A549 (cell line): ENCODE measurements at regions not wholly inside any gene's neighbourhood (a gene's known extent, or its start where the extent isn't known, plus 50 kb on each side); places are given as distances from the start of the nearest gene placed in this dataset.

Experiments
- ATAC-seq, 2 experiments: fragments of 200-7000 bp in 1 of 2; fragments of >200 bp in 1 of 2; cut with Nextera tagmentation in 1 of 2; cut with Tn5 transposase in 1 of 2; 3 replicates each; pipeline versions ENCODE4 v1.8.0 to v1.9.1; 2018 to 2020; ENCODE audit warnings: mild to moderate bottlenecking in 1 of 2, moderate library complexity in 1 of 2
- CTCF ChIA-PET: fragments of 300-600 bp; sonication (Branson Sonifier 250); formaldehyde crosslinking; extraction: SDS; loops from one replicate; lab custom pipeline; 2021; ENCODE audit warnings: antibody characterized with exemption, inconsistent platforms; lab: Yijun Ruan, JAX
- POLR2A ChIA-PET: fragments of 350-600 bp; formaldehyde crosslinking; extraction: SDS; loops from one replicate; lab custom pipeline; 2021; ENCODE audit warnings: antibody characterized with exemption, inconsistent platforms; lab: Yijun Ruan, JAX
- DNase-seq, 2 experiments: peaks; one replicate each; pipeline versions ENCODE4 v3.0.0 to v3.0.0-alpha.2; 2011 to 2016; ENCODE audit warnings: low read depth in 1 of 2, low spot score in 1 of 2
- FAIRE-seq: peaks from 2 replicates; lab custom pipeline; 2011; peaks lifted over from hg19 to GRCh38; lab: Jason Lieb, UNC
- H3K27ac ChIP-seq, 2 experiments: fragments of >200 bp; sonication (Bioruptor Twin); formaldehyde crosslinking; 3 replicates each; pipeline ENCODE4 v1.5.1; 2016 to 2017
- H3K4me1 ChIP-seq: fragments of >200 bp; sonication (Bioruptor Twin); formaldehyde crosslinking; 3 replicates; pipeline ENCODE4 v1.6.1; 2016
- H3K4me2 ChIP-seq: fragments of >200 bp; sonication (Bioruptor Twin); formaldehyde crosslinking; 3 replicates; pipeline ENCODE4 v1.6.1; 2016
- H3K4me3 ChIP-seq: fragments of >200 bp; sonication (Bioruptor Twin); formaldehyde crosslinking; 3 replicates; pipeline ENCODE4 v1.5.1; 2016
- H3K9me3 ChIP-seq: fragments of >200 bp; sonication (Bioruptor Twin); formaldehyde crosslinking; 3 replicates; pipeline ENCODE4 v1.6.1; 2016
- ATOH8 ChIP-seq: fragments of 250-450 bp; sonication (Bioruptor Pico); IDR thresholded peaks from 2 replicates; pipeline ENCODE4 v1.5.0; 2020; ENCODE audit warnings: low read depth, mild to moderate bottlenecking, moderate library complexity
- CBX8 ChIP-seq: fragments of 200-600 bp; sonication (generic); IDR thresholded peaks from 2 replicates; pipeline ENCODE4 v1.6.1; 2016
- CHD2 ChIP-seq: fragments of 150-350 bp; IDR thresholded peaks from 2 replicates; pipeline ENCODE4 v1.6.1; 2014; ENCODE audit warnings: low read length; ENCODE audit not compliant: partially characterized antibody
- CHD4 ChIP-seq: fragments of 200-600 bp; sonication (generic); IDR thresholded peaks from 2 replicates; pipeline ENCODE4 v1.6.1; 2016; ENCODE audit warnings: antibody characterized with exemption, mild to moderate bottlenecking, borderline replicate concordance
- EHF ChIP-seq: fragments of 250-450 bp; sonication (Bioruptor Pico); IDR thresholded peaks from 2 replicates; pipeline ENCODE4 v1.5.0; 2020; ENCODE audit warnings: mild to moderate bottlenecking
- EHMT2 ChIP-seq: fragments of 200-600 bp; sonication (generic); IDR thresholded peaks from 2 replicates; pipeline ENCODE4 v1.6.1; 2016; ENCODE audit warnings: antibody characterized with exemption, low read depth, mild to moderate bottlenecking, moderate library complexity
- ESRRA ChIP-seq: fragments of 150-350 bp; IDR thresholded peaks from 2 replicates; pipeline ENCODE4 v1.6.1; 2014; ENCODE audit warnings: mild to moderate bottlenecking, low read length, borderline replicate concordance
- FOSB ChIP-seq: fragments of 250-450 bp; sonication (Bioruptor Pico); IDR thresholded peaks from 2 replicates; pipeline ENCODE4 v1.5.0; 2020; ENCODE audit warnings: mild to moderate bottlenecking, moderate library complexity
- GATA3 ChIP-seq: IDR thresholded peaks from 2 replicates; pipeline ENCODE4 v1.6.1; 2012; ENCODE audit warnings: borderline replicate concordance
- HDAC2 ChIP-seq: fragments of 200-600 bp; sonication (generic); IDR thresholded peaks from 2 replicates; pipeline ENCODE4 v1.6.1; 2016
- HES2 ChIP-seq: fragments of >200 bp; sonication (Bioruptor Twin); formaldehyde crosslinking; IDR thresholded peaks from 2 replicates; pipeline ENCODE4 v1.6.1; 2016
- HEYL ChIP-seq: fragments of 250-450 bp; sonication (Bioruptor Pico); IDR thresholded peaks from 2 replicates; pipeline ENCODE4 v1.8.0; 2021; ENCODE audit warnings: mild to moderate bottlenecking, moderate library complexity
- JUNB ChIP-seq: fragments of >200 bp; sonication (Bioruptor Twin); formaldehyde crosslinking; IDR thresholded peaks from 2 replicates; pipeline ENCODE4 v1.6.1; 2016
- KDM1A ChIP-seq: fragments of 200-600 bp; sonication (generic); IDR thresholded peaks from 2 replicates; pipeline ENCODE4 v1.6.1; 2016; ENCODE audit warnings: low read depth, mild to moderate bottlenecking
- KDM5A ChIP-seq: fragments of 200-600 bp; sonication (generic); IDR thresholded peaks from 2 replicates; pipeline ENCODE4 v1.6.1; 2016; ENCODE audit warnings: antibody characterized with exemption, mild to moderate bottlenecking
- MAFK ChIP-seq: fragments of 450-650 bp; IDR thresholded peaks from 2 replicates; pipeline ENCODE4 v1.6.1; 2014; ENCODE audit not compliant: partially characterized antibody
- MAZ ChIP-seq: fragments of 150-350 bp; IDR thresholded peaks from 2 replicates; pipeline ENCODE4 v1.6.1; 2014; ENCODE audit warnings: antibody characterized with exemption, low read depth, low read length, borderline replicate concordance
- NFE2L2 ChIP-seq: fragments of 150-350 bp; conservative IDR thresholded peaks from 2 replicates; pipeline ENCODE4 v1.6.1; 2014; ENCODE audit warnings: low read length
- NPAS2 ChIP-seq: fragments of 250-450 bp; sonication (Bioruptor Pico); IDR thresholded peaks from 2 replicates; pipeline ENCODE4 v1.8.0; 2022; ENCODE audit warnings: mild to moderate bottlenecking, moderate library complexity, borderline replicate concordance
- NR3C1 ChIP-seq: fragments of >200 bp; sonication (Bioruptor Twin); formaldehyde crosslinking; IDR thresholded peaks from 3 replicates; pipeline ENCODE4 v1.6.1; 2017
- RFX5 ChIP-seq: fragments of 450-650 bp; IDR thresholded peaks from 2 replicates; pipeline ENCODE4 v1.7.1; 2014; ENCODE audit warnings: antibody characterized with exemption, mild to moderate bottlenecking, moderate library complexity
- SREBF2 ChIP-seq: fragments of 450-650 bp; IDR thresholded peaks from 2 replicates; pipeline ENCODE4 v1.6.1; 2014; ENCODE audit warnings: mild to moderate bottlenecking, moderate library complexity
- USF2 ChIP-seq: fragments of 450-650 bp; IDR thresholded peaks from 2 replicates; pipeline ENCODE4 v1.6.1; 2014; ENCODE audit warnings: antibody characterized with exemption
- ZFP36 ChIP-seq: fragments of 450-650 bp; IDR thresholded peaks from 2 replicates; pipeline ENCODE4 v1.6.1; 2014; ENCODE audit warnings: borderline replicate concordance; ENCODE audit not compliant: partially characterized antibody
- ZNF302 ChIP-seq: fragments of 250-450 bp; sonication (Bioruptor Pico); IDR thresholded peaks from 2 replicates; pipeline ENCODE4 v1.9.0; 2021; ENCODE audit warnings: inconsistent platforms, mild to moderate bottlenecking, moderate library complexity
- WGBS: methylation state at CpG from one replicate; pipeline ENCODE4 v1.1.6; 2017; ENCODE audit errors: missing lambda C conversion rate; 5-methylcytosine and 5-hydroxymethylcytosine counted together

GRCh38 chr14:38505221-38505972, 249.5 kb upstream of the CLEC14A start:
- no peak for TF ChIP-seq RFX5
- no peak for TF ChIP-seq HDAC2
- no peak for TF ChIP-seq HEYL (CRISPR knock-in tag)
- no peak for TF ChIP-seq SREBF2
- no peak for TF ChIP-seq MAFK
- no peak for TF ChIP-seq GATA3
- no peak for TF ChIP-seq EHMT2
- no peak for TF ChIP-seq NR3C1
- no peak for TF ChIP-seq ATOH8
- TF ChIP-seq HES2 = no peak
- TF ChIP-seq, all 56 proteins: peak for 0
- 2% methylated on average over 2 of the region's 2 CpGs for WGBS

GRCh38 chr14:38504175-38504574, 248.3 kb upstream of the CLEC14A start:
- Histone ChIP-seq H3K4me2 (no peak overlapping the region), H3K4me1 (no peaks in the 10 kb centered on the region), H3K27ac (no peak overlapping the region), H3K4me3 (no peak overlapping the region), H3K9me3 (no peaks in the 10 kb centered on the region)
- ChIA-PET CTCF (no interaction called here), POLR2A (no interaction called here)
- 0% methylated on average over 1 of the region's 1 CpG for WGBS
- FAIRE-seq (no peak), DNase-seq (no peak), ATAC-seq (no peak)
- TF ChIP-seq MAFK (peak; percentile 34), HES2 (no peak)

More at GRCh38 chr14:38505221-38505972, 249.5 kb upstream of the CLEC14A start:
- CTCF ChIA-PET = no interaction called here
- POLR2A ChIA-PET = no interaction called here
- Histone ChIP-seq H3K27ac (no peak overlapping the region), H3K4me3 (no peak overlapping the region), H3K9me3 (no peaks in the 10 kb centered on the region), H3K4me1 (no peaks in the 10 kb centered on the region), H3K4me2 (no peak overlapping the region)
- no peak for ATAC-seq
- DNase-seq = no peak
- no peak for FAIRE-seq

GRCh38 chr14:38502239-38502638, 246.3 kb upstream of the CLEC14A start:
- ChIA-PET POLR2A (no interaction called here), CTCF (no interaction called here)
- DNase-seq (no peak), FAIRE-seq (no peak), ATAC-seq (no peak)
- TF ChIP-seq ZFP36 (no peak), JUNB (no peak), FOSB (CRISPR knock-in tag) (no peak), CHD4 (no peak), CHD2 (no peak), ESRRA (no peak), ZNF302 (CRISPR knock-in tag) (no peak), USF2 (no peak), KDM1A (no peak), KDM5A (no peak), NFE2L2 (no peak), CBX8 (no peak), NPAS2 (CRISPR knock-in tag) (no peak), MAZ (no peak), EHF (no peak)
- no peak overlapping the region for H3K27ac ChIP-seq
- H3K4me3 ChIP-seq = no peak overlapping the region
- H3K4me1 ChIP-seq = no peaks in the 10 kb centered on the region
- no peak overlapping the region for H3K4me2 ChIP-seq
- 0% methylated on average over 2 of the region's 2 CpGs for WGBS
- no peaks in the 10 kb centered on the region for H3K9me3 ChIP-seq
